ENCODE measurements at regions not wholly inside any gene's neighbourhood (a gene's known extent, or its start where the extent isn't known, plus 50 kb on each side); places are given as distances from the start of the nearest gene placed in this dataset.

GRCh38 chr17:74085434-74085833, 118.0 kb upstream of the RPL38 start:
- H3K4me3 ChIP-seq = no peak overlapping the region
- TF ChIP-seq CTCF (IDR thresholded peaks at IDR 0.05) = no peak
- no peak for TF ChIP-seq POLR2A (IDR thresholded peaks at IDR 0.05)
- H3K9me3 ChIP-seq = no peaks in the 10 kb centered on the region
- H3K4me1 ChIP-seq = no peaks in the 10 kb centered on the region
- no peak overlapping the region for H3K27ac ChIP-seq
- WGBS, 2 donors = 71 to 73% methylated on average over 3 of the region's 3 CpGs
- intact Hi-C loops (cut with DNase I; ENCODE audit: low total_unique reads) = no loop called here
- H3K27me3 ChIP-seq = no peaks in the 10 kb centered on the region
- no peak for DNase-seq
- no peaks in the 10 kb centered on the region for H3K36me3 ChIP-seq (ENCODE audit: low read depth, missing control alignments)

- no peak for TF ChIP-seq CTCF (IDR thresholded peaks at IDR 0.05)
- TF ChIP-seq POLR2A (IDR thresholded peaks at IDR 0.05) = no peak
- DNase-seq = no peak
- Histone ChIP-seq H3K9me3 (no peaks in the 10 kb centered on the region), H3K27me3 (no peaks in the 10 kb centered on the region), H3K4me1 (no peaks in the 10 kb centered on the region), H3K4me3 (no peak overlapping the region), H3K36me3 (ENCODE audit: low read depth, missing control alignments) (no peaks in the 10 kb centered on the region), H3K27ac (no peak overlapping the region)
- intact Hi-C loops (cut with DNase I; ENCODE audit: low total_unique reads) = no loop called here
- WGBS, 2 donors = 73 to 79% methylated on average over 9 of the region's 9 CpGs
These were observed 116.4 kb upstream of the RPL38 start for GRCh38 chr17:74087002-74087585.

DNA sequence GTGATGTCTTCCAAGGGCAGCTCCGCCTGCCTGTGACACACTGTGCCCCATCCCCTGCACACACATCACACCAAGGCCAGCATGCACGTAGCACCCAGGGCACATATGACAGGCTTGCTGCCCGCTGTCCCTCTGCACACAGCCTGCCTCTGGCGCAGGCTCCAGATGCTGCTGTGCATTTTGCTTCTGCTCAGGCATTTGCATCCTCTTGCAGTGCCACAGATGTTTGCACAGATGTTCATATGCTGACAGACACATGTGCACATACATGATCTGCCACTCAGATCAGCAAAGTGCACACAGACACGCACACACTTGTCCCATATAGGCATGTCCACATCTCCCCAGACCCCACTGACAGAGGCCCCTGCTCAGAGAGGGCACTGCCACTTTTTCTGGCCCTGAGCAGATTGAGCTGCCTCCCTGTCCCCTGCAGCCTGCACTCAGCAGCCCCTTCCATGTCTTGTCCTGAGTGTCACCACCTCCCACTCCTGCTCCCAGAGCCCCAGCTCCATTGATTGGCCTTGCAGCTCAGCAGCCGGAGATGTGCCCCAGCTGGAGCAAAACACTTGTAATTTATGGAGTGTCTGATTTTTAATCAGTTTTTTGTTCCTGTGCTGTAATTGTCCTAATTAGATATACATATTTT, 115.1 kb upstream of the RPL38 start:
- Histone ChIP-seq H3K27me3 (no peaks in the 10 kb centered on the region), H3K4me3 (no peak overlapping the region), H3K27ac (no peak overlapping the region), H3K9me3 (no peaks in the 10 kb centered on the region), H3K4me1 (no peaks in the 10 kb centered on the region), H3K36me3 (ENCODE audit: low read depth, missing control alignments) (no peaks in the 10 kb centered on the region)
- no peak for TF ChIP-seq POLR2A (IDR thresholded peaks at IDR 0.05)
- no peak for TF ChIP-seq CTCF (IDR thresholded peaks at IDR 0.05)
- no peak for DNase-seq
- WGBS, 2 donors = 92 to 97% methylated on average over 5 to 6 of the region's 6 CpGs
- intact Hi-C loops (cut with DNase I; ENCODE audit: low total_unique reads) = no loop called here

DNA sequence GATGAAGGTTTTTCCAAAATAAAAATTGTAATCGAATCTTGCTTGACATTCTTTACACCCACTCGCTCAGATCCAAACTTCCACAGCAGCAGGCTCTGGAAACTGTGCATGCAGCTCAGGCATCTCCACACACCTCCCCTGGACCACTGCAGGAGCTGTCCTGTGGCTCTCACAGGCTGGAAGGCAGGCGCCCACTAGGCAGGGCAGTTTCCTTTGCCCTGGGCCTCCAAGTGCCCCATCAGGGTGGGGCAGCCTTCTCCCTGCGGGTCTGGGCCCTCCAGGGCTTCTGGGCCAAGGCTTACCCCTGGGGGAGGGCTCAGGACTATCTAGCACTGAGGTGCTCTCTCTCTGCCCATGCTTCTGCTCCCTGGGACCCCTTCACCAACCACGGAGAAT, 114.5 kb upstream of the RPL38 start:
- TF ChIP-seq CTCF (IDR thresholded peaks at IDR 0.05) (no peak), POLR2A (IDR thresholded peaks at IDR 0.05) (no peak)
- Histone ChIP-seq H3K9me3 (no peaks in the 10 kb centered on the region), H3K4me3 (no peak overlapping the region), H3K27ac (no peak overlapping the region), H3K36me3 (ENCODE audit: low read depth, missing control alignments) (no peaks in the 10 kb centered on the region), H3K27me3 (no peaks in the 10 kb centered on the region), H3K4me1 (no peaks in the 10 kb centered on the region)
- no peak for DNase-seq
- WGBS, 2 donors = 68% methylated on average over 4 to 5 of the region's 5 CpGs
- intact Hi-C loops (cut with DNase I; ENCODE audit: low total_unique reads) = no loop called here

GRCh38 chr17:74089380-74089779, 114.1 kb upstream of the RPL38 start:
- Histone ChIP-seq H3K27me3 (no peaks in the 10 kb centered on the region), H3K9me3 (no peaks in the 10 kb centered on the region), H3K4me3 (no peak overlapping the region), H3K27ac (no peak overlapping the region), H3K4me1 (no peaks in the 10 kb centered on the region), H3K36me3 (ENCODE audit: low read depth, missing control alignments) (no peaks in the 10 kb centered on the region)
- intact Hi-C loops (cut with DNase I; ENCODE audit: low total_unique reads) = no loop called here
- 50 to 52% methylated on average over 3 of the region's 3 CpGs for WGBS, 2 donors
- TF ChIP-seq CTCF (IDR thresholded peaks at IDR 0.05) (no peak), POLR2A (IDR thresholded peaks at IDR 0.05) (no peak)
- no peak for DNase-seq

Measured in testis (tissue), 2 donors.